ENCODE measurements at regions not wholly inside any gene's neighbourhood (a gene's known extent, or its start where the extent isn't known, plus 50 kb on each side); places are given as distances from the start of the nearest gene placed in this dataset.

DNA sequence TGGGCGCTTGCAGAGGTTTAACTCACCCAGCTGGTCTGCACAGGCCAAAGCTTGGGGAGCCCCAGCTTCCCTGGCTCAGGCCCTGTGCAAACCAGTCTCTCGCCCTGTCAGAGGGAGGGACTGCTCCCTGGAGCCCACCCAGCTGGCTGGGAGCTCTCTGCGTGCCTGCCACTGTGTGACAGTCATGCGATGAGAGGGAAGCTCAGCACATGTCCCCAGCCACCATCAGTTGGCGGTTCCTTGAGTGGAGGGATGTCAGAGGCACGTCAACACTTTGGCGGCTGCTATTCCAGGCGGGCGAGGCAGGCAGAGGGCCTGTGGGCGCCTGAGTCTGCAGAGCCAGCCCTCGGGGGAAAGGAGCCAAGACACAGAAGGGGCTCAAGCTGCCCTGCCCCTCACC lies 324.6 kb downstream of the UACA start:
- no peaks in the 10 kb centered on the region for H3K9me3 ChIP-seq (ENCODE audit: low read depth, low read length, poor library complexity, severe bottlenecking)
- H3K27me3 ChIP-seq (replicated peaks; ENCODE audit: insufficient read depth, low read depth, low read length, poor library complexity) = peaks cover 10% of the 10 kb centered on the region
- ChIA-PET CTCF (no interaction called here), POLR2A (ENCODE audit: low non-redundant PET) (no interaction called here)
- intact Hi-C loops (cut with micrococcal nuclease; ENCODE audit: unreplicated experiment) = no loop called here
- no peak overlapping the region for H3K27ac ChIP-seq (ENCODE audit: low read depth, low read length, poor library complexity, severe bottlenecking)
- BruUV-seq (replicated peaks) = no TSS peak
- TF ChIP-seq, protein P1, sequence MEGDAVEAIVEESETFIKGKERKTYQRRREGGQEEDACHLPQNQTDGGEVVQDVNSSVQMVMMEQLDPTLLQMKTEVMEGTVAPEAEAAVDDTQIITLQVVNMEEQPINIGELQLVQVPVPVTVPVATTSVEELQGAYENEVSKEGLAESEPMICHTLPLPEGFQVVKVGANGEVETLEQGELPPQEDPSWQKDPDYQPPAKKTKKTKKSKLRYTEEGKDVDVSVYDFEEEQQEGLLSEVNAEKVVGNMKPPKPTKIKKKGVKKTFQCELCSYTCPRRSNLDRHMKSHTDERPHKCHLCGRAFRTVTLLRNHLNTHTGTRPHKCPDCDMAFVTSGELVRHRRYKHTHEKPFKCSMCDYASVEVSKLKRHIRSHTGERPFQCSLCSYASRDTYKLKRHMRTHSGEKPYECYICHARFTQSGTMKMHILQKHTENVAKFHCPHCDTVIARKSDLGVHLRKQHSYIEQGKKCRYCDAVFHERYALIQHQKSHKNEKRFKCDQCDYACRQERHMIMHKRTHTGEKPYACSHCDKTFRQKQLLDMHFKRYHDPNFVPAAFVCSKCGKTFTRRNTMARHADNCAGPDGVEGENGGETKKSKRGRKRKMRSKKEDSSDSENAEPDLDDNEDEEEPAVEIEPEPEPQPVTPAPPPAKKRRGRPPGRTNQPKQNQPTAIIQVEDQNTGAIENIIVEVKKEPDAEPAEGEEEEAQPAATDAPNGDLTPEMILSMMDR (conservative IDR thresholded peaks at IDR 0.05; ENCODE audit: low read depth, low read length) = no peak
- no peak for TF ChIP-seq EZH2 (IDR thresholded peaks at IDR 0.05; ENCODE audit: borderline replicate concordance, low read depth, low read length, poor library complexity, severe bottlenecking)
- no peaks in the 10 kb centered on the region for H3K36me3 ChIP-seq (ENCODE audit: insufficient read depth, low read length, poor library complexity, severe bottlenecking)
- H3K4me3 ChIP-seq (ENCODE audit: low read depth, low read length, poor library complexity, severe bottlenecking) = no peak overlapping the region
- no peaks in the 10 kb centered on the region for H3K4me1 ChIP-seq (ENCODE audit: insufficient read depth, low read length, poor library complexity, severe bottlenecking)
- no peak for DNase-seq (ENCODE audit: low spot score)

DNA sequence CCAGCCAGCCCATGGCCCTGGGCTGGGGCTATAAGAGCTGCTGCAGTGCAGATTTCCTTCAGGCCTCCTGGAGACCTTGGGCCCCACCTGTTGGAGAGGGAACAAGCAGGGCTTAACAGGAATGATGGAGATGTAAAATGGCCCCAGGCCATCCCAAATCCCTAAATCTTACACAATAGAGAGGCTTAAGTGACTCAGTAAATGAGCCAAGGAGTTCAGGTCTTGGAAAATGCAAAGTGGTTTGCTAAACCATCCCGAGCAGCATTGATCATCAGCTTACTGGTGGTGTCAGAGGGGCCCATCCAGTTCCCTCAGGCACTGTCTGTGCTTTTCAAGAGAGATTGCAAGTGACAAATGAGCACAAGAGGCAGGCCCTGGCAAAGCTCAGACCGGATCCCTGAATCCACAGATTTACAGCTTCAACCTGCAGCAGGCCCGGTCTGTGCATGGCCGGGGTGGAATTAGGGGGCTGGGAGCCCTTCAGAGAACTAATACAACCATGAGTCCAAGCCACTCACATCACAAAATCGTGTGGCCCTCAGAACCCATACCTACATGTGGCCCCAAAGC lies 325.4 kb downstream of the UACA start:
- TF ChIP-seq, protein P1 (conservative IDR thresholded peaks at IDR 0.05; ENCODE audit: low read depth, low read length) = no peak
- TF ChIP-seq EZH2 (IDR thresholded peaks at IDR 0.05; ENCODE audit: borderline replicate concordance, low read depth, low read length, poor library complexity, severe bottlenecking) = no peak
- H3K4me1 ChIP-seq (ENCODE audit: insufficient read depth, low read length, poor library complexity, severe bottlenecking) = no peaks in the 10 kb centered on the region
- no TSS peak for BruUV-seq (replicated peaks)
- no peaks in the 10 kb centered on the region for H3K36me3 ChIP-seq (ENCODE audit: insufficient read depth, low read length, poor library complexity, severe bottlenecking)
- no peak overlapping the region for H3K27ac ChIP-seq (ENCODE audit: low read depth, low read length, poor library complexity, severe bottlenecking)
- intact Hi-C loops (cut with micrococcal nuclease; ENCODE audit: unreplicated experiment) = no loop called here
- peak; percentile 5 for DNase-seq (ENCODE audit: low spot score)
- POLR2A ChIA-PET (ENCODE audit: low non-redundant PET) = no interaction called here
- no peaks in the 10 kb centered on the region for H3K9me3 ChIP-seq (ENCODE audit: low read depth, low read length, poor library complexity, severe bottlenecking)
- CTCF ChIA-PET = no interaction called here
- no peak overlapping the region for H3K4me3 ChIP-seq (ENCODE audit: low read depth, low read length, poor library complexity, severe bottlenecking)
- peaks cover 4% of the 10 kb centered on the region for H3K27me3 ChIP-seq (replicated peaks; ENCODE audit: insufficient read depth, low read depth, low read length, poor library complexity)

DNA sequence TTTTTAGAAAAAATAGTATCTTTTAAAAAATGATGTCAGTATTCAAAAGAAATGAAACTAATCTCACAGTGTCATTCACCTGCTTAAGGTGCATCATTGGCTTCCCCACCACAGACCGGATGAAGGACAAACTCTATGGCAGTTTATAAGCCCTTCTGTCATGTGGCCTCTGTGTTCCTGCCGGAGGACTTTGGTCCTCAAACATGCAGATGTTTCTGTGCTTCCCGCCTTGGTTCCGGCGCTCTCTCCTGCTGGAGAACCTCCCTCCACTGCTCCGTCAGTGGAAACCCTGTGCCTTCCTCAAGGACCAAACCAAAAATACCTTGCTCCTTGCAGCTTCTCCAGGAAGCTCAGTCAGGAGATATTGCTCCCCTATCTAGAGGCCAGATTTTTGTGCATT lies 326.3 kb downstream of the UACA start:
- intact Hi-C loops (cut with micrococcal nuclease; ENCODE audit: unreplicated experiment) = no loop called here

More for the DNA sequence above, 326.3 kb downstream of the UACA start:
- no peaks in the 10 kb centered on the region for H3K9me3 ChIP-seq (ENCODE audit: low read depth, low read length, poor library complexity, severe bottlenecking)
- no peak for TF ChIP-seq EZH2 (IDR thresholded peaks at IDR 0.05; ENCODE audit: borderline replicate concordance, low read depth, low read length, poor library complexity, severe bottlenecking)
- TF ChIP-seq, protein P1 (conservative IDR thresholded peaks at IDR 0.05; ENCODE audit: low read depth, low read length) = no peak
- no peaks in the 10 kb centered on the region for H3K36me3 ChIP-seq (ENCODE audit: insufficient read depth, low read length, poor library complexity, severe bottlenecking)
- no peak overlapping the region for H3K4me3 ChIP-seq (ENCODE audit: low read depth, low read length, poor library complexity, severe bottlenecking)
- H3K27me3 ChIP-seq (replicated peaks; ENCODE audit: insufficient read depth, low read depth, low read length, poor library complexity) = no peaks in the 10 kb centered on the region
- ChIA-PET CTCF (no interaction called here), POLR2A (ENCODE audit: low non-redundant PET) (no interaction called here)
- no TSS peak for BruUV-seq (replicated peaks)
- no peaks in the 10 kb centered on the region for H3K4me1 ChIP-seq (ENCODE audit: insufficient read depth, low read length, poor library complexity, severe bottlenecking)
- H3K27ac ChIP-seq (ENCODE audit: low read depth, low read length, poor library complexity, severe bottlenecking) = no peak overlapping the region
- no peak for DNase-seq (ENCODE audit: low spot score)

All from A673 (cell line).